SIG-M5 (cell line): ENCODE measurements at regions not wholly inside any gene's neighbourhood (a gene's known extent, or its start where the extent isn't known, plus 50 kb on each side); places are given as distances from the start of the nearest gene placed in this dataset.
"Not testable (repeated sequence)": the region's sequence is repeated elsewhere in the genome, so short reads cannot be mapped to it uniquely, and the experiment has no call there.

ENCODE experiments used
- DNase-seq: peaks from one replicate; lab custom pipeline; 2025; lab: John Stamatoyannopoulos, UW

- DNase-seq = no peak
These were observed 122.9 kb upstream of the SALL3 start for GRCh38 chr18:78856569-78857313.

GRCh38 chr18:78857314-78858150 lies 122.1 kb upstream of the SALL3 start:
- no peak for DNase-seq

- DNase-seq = no peak
These were observed 119.9 kb upstream of the SALL3 start for GRCh38 chr18:78859686-78860085.

GRCh38 chr18:78860117-78860516 lies 119.5 kb upstream of the SALL3 start:
- no peak for DNase-seq

GRCh38 chr18:78861116-78861515 lies 118.5 kb upstream of the SALL3 start:
- DNase-seq = no peak

- no peak for DNase-seq
These were observed 117.9 kb upstream of the SALL3 start for GRCh38 chr18:78861706-78862105.

- DNase-seq = no peak
These were observed 117.2 kb upstream of the SALL3 start for GRCh38 chr18:78862395-78862794.

GRCh38 chr18:78865056-78865598 lies 114.5 kb upstream of the SALL3 start:
- no peak for DNase-seq

- no peak for DNase-seq
These were observed 113.8 kb upstream of the SALL3 start for GRCh38 chr18:78865771-78866310.

- no peak for DNase-seq
These were observed 112.5 kb upstream of the SALL3 start for GRCh38 chr18:78867131-78867530.

GRCh38 chr18:78868330-78869316 lies 111.0 kb upstream of the SALL3 start:
- DNase-seq = no peak

GRCh38 chr18:78871618-78872017 lies 108.0 kb upstream of the SALL3 start:
- DNase-seq = no peak

- peak; percentile 6 for DNase-seq
These were observed 105.6 kb upstream of the SALL3 start for GRCh38 chr18:78873926-78874500.

GRCh38 chr18:78875016-78875777 lies 104.4 kb upstream of the SALL3 start:
- peak; percentile 76 for DNase-seq

GRCh38 chr18:78875778-78876650 lies 103.6 kb upstream of the SALL3 start:
- no peak for DNase-seq

- DNase-seq = no peak
These were observed 102.8 kb upstream of the SALL3 start for GRCh38 chr18:78876868-78877267.

GRCh38 chr18:78878335-78878734 lies 101.3 kb upstream of the SALL3 start:
- DNase-seq = no peak

- not testable (repeated sequence) for DNase-seq
These were observed 100.3 kb upstream of the SALL3 start for GRCh38 chr18:78879072-78879883.
